Mononuclear cell (primary cell): ENCODE measurements at regions not wholly inside any gene's neighbourhood (a gene's known extent, or its start where the extent isn't known, plus 50 kb on each side); places are given as distances from the start of the nearest gene placed in this dataset.

Experiments used
- H3K27me3 ChIP-seq: 2 replicates; pipeline ENCODE4 v1.6.0; 2011; ENCODE audit warnings: low read length, control low read depth; ENCODE audit not compliant: insufficient read depth
- H3K4me1 ChIP-seq: 2 replicates; pipeline ENCODE4 v1.5.1; 2011; ENCODE audit warnings: mild to moderate bottlenecking, low read length, control low read depth; ENCODE audit not compliant: insufficient read depth
- H3K4me3 ChIP-seq: 2 replicates; pipeline ENCODE4 v1.5.1; 2011; ENCODE audit warnings: mild to moderate bottlenecking, low read length, moderate library complexity
- H3K9me3 ChIP-seq: 2 replicates; pipeline ENCODE4 v1.5.1; 2011; ENCODE audit warnings: low read depth, mild to moderate bottlenecking, control low read depth, low read length

- Histone ChIP-seq H3K27me3 (peaks cover 94% of the 10 kb centered on the region), H3K4me3 (no peak overlapping the region), H3K9me3 (no peaks in the 10 kb centered on the region), H3K4me1 (no peaks in the 10 kb centered on the region)
These were observed 79.9 kb downstream of the NR2F2 start for GRCh38 chr15:96410175-96411055.

DNA sequence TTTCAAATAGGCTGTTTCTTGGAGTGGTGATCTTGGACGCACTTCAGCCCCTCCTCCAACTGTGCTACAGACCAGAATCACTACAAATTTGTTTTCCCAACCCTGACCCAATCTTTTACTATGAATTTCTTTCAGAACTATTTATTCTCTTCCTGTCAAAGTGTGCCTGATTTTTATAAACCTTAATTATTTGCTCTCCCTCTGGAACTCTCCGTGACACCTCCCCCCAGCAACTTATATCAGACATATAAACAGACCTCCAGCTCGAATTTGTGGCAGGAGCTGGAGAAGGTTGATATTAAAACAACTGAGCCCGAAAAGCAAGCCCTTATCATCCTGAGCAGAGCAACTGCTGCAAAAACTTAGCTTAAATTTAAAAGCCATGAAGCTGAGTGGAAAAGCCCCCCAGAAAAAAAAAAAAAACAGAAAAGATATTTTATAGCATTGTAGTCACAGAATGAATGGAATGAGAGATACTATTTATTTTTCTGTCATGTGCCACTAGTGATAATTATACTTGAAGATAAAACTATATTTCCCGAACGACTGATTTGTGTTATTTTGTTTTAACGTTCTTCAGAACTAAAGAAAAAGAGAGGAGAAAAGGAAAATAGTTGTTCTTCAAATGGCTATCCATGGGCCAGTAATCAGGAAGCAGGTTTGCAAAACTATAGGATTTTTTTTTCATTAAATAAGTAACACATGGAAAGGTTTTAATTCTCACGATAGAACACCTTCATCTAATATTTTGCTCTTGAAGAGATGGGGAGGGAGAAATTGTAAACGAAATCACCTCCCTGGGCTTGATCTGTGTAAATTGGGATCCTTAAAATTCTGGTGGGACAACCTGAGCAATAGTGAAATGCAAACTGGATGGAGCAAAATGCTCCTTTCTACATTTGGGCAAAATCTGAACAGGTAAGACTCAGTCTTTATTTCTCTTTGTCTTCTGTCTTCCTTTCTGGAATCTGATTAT, 80.8 kb downstream of the NR2F2 start:
- no peak overlapping the region for H3K4me3 ChIP-seq
- peaks cover 96% of the 10 kb centered on the region for H3K27me3 ChIP-seq
- no peaks in the 10 kb centered on the region for H3K9me3 ChIP-seq
- H3K4me1 ChIP-seq = no peaks in the 10 kb centered on the region

DNA sequence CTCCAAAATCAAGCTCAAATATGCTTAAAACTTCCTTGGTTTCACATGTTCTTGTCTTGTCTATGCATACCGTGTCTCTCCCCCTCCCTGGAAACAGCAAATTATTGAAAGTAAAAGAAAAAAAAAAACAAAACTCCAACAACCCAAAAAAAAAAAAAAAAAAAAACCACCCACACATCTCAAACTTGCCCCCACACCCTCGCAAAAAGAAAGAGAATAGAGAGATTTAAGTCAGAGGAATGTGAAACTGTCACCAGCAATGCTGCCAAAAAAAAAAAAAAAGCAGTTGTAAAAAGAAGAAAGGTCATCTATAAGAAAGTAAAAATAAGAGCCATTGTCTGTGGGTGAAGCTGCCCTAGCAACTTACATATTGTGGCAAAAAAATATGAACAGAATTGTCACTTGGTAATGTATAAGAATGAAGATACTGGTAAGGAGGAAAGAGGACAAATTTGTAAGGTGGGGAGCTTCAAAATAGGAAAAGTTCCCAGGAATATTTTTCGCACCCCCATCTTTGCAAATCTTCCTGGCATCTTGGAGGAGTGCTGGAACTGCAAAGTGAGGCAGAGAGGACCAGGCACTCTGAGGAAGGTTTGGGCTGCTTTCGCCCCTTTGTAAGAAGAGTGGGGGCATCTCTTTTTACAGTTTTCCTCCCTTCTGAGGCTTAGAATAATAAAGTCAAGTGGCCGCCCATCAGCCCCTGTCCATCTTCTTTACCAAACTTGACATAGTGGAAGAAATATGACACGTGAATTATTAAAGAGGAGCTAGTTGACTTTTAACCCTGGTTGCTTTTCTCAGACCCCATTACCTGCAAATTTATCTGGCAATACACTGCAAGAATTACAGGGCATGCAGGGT, 81.8 kb downstream of the NR2F2 start:
- Histone ChIP-seq H3K9me3 (no peaks in the 10 kb centered on the region), H3K4me3 (no peak overlapping the region), H3K4me1 (no peaks in the 10 kb centered on the region), H3K27me3 (peaks cover 97% of the 10 kb centered on the region)

GRCh38 chr15:96412906-96413231, 82.4 kb downstream of the NR2F2 start:
- Histone ChIP-seq H3K4me3 (no peak overlapping the region), H3K27me3 (peaks cover 97% of the 10 kb centered on the region), H3K4me1 (no peaks in the 10 kb centered on the region)

GRCh38 chr15:96413657-96414056, 83.2 kb downstream of the NR2F2 start:
- H3K27me3 ChIP-seq = peaks cover 98% of the 10 kb centered on the region
- no peaks in the 10 kb centered on the region for H3K9me3 ChIP-seq
- H3K4me3 ChIP-seq = no peak overlapping the region
- H3K4me1 ChIP-seq = no peaks in the 10 kb centered on the region

More at GRCh38 chr15:96412906-96413231, 82.4 kb downstream of the NR2F2 start:
- no peaks in the 10 kb centered on the region for H3K9me3 ChIP-seq

DNA sequence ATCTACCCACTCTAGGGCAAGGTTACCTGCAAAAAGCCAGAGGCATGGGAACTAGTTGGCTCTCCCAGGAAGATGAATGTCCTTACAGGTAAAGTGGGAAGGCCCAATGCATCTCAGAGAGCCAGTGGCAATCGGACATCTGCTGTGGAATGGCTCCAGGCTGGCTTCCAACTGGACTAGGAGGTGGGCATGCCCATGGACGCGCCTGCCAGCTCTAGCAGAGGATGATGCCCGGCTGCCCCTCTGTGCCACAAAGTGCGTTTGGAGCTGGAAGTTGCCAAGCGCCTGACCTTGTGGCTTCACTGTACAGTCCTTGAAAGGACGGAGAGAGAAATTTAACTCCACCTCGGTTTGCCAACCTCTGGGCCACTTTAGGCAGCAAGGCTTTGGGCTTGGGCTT, 84.4 kb downstream of the NR2F2 start:
- no peak overlapping the region for H3K4me3 ChIP-seq
- H3K4me1 ChIP-seq = no peaks in the 10 kb centered on the region
- H3K27me3 ChIP-seq = peaks cover 98% of the 10 kb centered on the region
- no peaks in the 10 kb centered on the region for H3K9me3 ChIP-seq

DNA sequence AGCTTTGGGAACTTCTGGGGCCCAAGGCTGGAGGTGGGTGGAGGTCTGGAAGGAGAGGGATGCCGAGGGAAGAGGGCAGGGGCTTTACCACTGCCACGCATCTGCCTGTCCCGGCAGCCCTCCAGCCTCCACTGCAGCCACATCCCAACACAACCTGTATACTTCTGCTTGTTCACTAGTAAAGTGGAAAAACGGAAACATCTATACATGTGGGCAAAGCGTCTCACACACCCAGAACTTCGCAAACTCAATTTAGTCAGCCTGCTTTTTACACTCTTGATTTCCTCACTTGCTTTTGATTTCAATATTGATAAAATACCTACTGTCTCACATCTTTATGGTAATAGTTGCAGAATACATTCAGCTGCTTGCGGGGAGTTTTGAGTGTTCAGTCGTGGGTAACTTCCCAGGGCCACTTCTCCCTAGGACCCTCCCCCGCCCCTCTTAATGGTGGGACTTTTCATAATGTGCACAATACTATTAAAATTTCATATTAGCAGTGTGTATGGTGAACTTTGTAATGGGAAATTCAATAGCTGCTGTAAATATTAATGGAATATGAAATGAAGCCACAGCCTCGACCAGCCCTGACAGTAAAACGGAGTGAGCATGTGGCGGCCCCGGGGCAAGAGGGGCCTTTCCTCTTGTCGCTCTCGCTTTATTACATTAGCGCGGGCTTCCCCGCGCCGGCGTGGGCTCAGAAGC, 85.2 kb downstream of the NR2F2 start:
- Histone ChIP-seq H3K9me3 (no peaks in the 10 kb centered on the region), H3K27me3 (peaks cover 98% of the 10 kb centered on the region)

DNA sequence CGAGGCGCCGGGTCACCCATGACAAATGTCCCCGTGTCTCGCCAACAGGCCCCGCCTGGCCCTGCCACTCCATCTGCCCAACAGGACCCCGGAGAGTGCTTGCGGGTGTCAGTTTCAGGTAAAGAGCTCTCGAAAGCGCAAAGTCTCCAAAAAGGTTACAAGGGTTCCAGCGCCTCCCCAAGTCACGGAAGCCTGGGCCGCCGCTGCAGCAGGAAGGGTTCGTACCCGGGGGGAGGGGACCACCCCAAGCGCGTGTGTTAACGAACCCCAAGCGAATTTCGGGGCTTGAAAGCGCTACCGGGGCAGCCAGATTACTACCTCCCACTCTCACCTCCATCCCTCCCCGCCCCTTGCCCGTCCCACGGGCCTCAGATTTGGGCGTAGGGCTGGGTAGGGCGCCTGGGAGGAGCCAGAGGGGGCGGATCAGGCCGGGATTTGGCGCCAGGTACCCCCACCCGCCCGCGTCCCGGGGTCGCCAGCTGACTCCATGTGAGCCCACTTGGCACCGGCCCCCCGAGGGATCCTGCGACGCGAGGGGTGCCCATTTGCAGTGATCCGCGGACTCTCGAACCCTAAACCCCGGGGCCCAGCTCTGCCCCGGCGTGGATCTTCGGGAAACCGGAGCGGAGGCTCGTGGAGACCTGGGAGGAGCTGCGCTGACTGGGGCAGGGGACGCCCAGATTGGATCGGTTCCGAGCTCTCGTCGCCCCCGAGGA, 85.9 kb downstream of the NR2F2 start:
- H3K9me3 ChIP-seq = no peaks in the 10 kb centered on the region
- peaks cover 98% of the 10 kb centered on the region for H3K27me3 ChIP-seq
- H3K4me1 ChIP-seq = no peaks in the 10 kb centered on the region
- no peak overlapping the region for H3K4me3 ChIP-seq

More for the DNA sequence above, 85.2 kb downstream of the NR2F2 start:
- no peak overlapping the region for H3K4me3 ChIP-seq
- H3K4me1 ChIP-seq = no peaks in the 10 kb centered on the region

DNA sequence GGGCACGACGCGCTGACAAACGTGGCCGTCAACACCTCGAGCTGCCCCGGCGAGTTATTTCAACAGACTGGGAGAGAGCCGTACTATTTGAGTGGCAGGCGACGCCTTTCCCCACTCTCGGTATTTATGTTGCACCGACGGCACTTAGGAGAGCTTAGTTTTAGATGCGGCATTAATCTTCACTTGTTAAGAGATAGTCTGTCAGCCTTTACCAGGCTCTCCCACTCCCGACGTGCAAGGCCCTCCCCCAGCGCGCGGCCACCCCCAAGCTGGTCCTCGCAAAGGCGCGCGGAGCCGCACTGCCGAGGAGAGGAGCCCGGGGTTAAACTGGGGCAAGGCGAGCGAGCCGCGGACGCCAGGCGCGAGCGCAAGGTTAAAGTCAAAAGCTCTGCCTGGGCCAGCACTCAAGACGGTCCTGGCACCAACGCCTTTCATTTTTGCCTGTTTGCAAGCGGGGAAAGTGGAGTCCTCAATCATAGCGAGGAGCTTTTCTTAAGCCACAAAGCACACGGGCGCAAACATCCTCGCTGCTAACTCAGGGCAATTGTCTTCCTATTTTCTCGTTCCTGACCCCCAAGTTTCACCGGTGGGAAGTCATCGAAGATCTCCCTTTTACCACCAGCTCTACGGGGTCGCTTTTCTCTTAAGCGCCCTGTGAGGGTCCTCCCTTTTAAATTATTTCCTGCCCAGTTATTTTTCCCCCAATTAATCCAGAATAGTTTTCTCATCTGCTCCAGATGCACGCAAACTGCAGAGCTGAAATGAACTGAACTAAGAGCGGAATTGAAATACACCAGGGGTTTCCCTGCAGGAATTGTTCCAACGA, 86.6 kb downstream of the NR2F2 start:
- Histone ChIP-seq H3K4me3 (no peak overlapping the region), H3K4me1 (no peaks in the 10 kb centered on the region), H3K9me3 (no peaks in the 10 kb centered on the region), H3K27me3 (peaks cover 94% of the 10 kb centered on the region)

DNA sequence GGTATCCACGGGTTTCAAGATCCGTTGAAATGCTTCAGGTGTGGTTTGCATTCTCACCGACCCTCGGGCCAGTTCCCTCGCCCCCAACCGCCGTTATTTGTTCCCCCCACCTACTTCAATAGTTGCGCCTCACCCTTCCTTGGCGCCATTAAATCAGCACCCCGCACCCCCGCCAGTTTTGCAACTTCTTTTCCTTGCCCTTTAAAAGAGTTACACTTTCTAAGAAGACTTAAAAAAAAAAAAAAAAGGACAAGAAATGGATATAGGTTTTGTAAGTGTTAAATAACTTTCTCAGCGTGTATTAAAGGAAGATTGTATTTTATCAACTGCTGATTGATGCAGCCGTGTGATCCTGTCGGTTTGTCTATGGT, 87.2 kb downstream of the NR2F2 start:
- no peak overlapping the region for H3K4me3 ChIP-seq
- no peaks in the 10 kb centered on the region for H3K9me3 ChIP-seq
- peaks cover 91% of the 10 kb centered on the region for H3K27me3 ChIP-seq
- H3K4me1 ChIP-seq = no peaks in the 10 kb centered on the region

- H3K9me3 ChIP-seq = no peaks in the 10 kb centered on the region
- H3K4me1 ChIP-seq = no peaks in the 10 kb centered on the region
- H3K4me3 ChIP-seq = no peak overlapping the region
- H3K27me3 ChIP-seq = peaks cover 87% of the 10 kb centered on the region
These were observed 87.6 kb downstream of the NR2F2 start for GRCh38 chr15:96418146-96418545.

- H3K9me3 ChIP-seq = no peaks in the 10 kb centered on the region
- H3K27me3 ChIP-seq = peaks cover 58% of the 10 kb centered on the region
- no peak overlapping the region for H3K4me3 ChIP-seq
- no peaks in the 10 kb centered on the region for H3K4me1 ChIP-seq
These were observed 90.7 kb downstream of the NR2F2 start for GRCh38 chr15:96421178-96421601.

- Histone ChIP-seq H3K4me3 (no peak overlapping the region), H3K4me1 (no peaks in the 10 kb centered on the region), H3K27me3 (peaks cover 49% of the 10 kb centered on the region), H3K9me3 (no peaks in the 10 kb centered on the region)
These were observed 91.6 kb downstream of the NR2F2 start for GRCh38 chr15:96422125-96422524.
